Psoas muscle (tissue), 7 donors: ENCODE measurements at regions not wholly inside any gene's neighbourhood (a gene's known extent, or its start where the extent isn't known, plus 50 kb on each side); places are given as distances from the start of the nearest gene placed in this dataset.

Experiments
- ATAC-seq, 4 donors: fragments of 200-7000 bp; cut with Tn5 transposase; one replicate each; pipeline ENCODE4 v1.9.1; 2020; ENCODE audit warnings: moderate library complexity in 3 of 4, mild to moderate bottlenecking in 2 of 4
- DNase-seq, 2 donors: peaks; one replicate each; pipeline ENCODE4 v3.0.0-alpha.2; 2020
- H3K27ac ChIP-seq: fragments of 200-600 bp; one replicate; pipeline ENCODE4 v1.8.0; 2022
- H3K27me3 ChIP-seq, 3 donors: fragments of 200-600 bp in 1 of 3; one replicate each; pipeline versions ENCODE4 v1.6.1 to v1.8.0; 2013 to 2022; ENCODE audit warnings: low read length in 2 of 3, mild to moderate bottlenecking in 2 of 3, moderate library complexity in 1 of 3; ENCODE audit not compliant: insufficient read depth in 3 of 3
- H3K36me3 ChIP-seq, 2 donors: fragments of 200-600 bp in 1 of 2; one replicate each; pipeline versions ENCODE4 v1.6.1 to v1.8.0; 2013 to 2022; ENCODE audit warnings: low read depth in 1 of 2, mild to moderate bottlenecking in 1 of 2, moderate library complexity in 1 of 2; ENCODE audit not compliant: insufficient read depth in 1 of 2
- H3K4me1 ChIP-seq: fragments of 200-600 bp; one replicate; pipeline ENCODE4 v1.8.0; 2022
- H3K4me3 ChIP-seq: fragments of 200-600 bp; one replicate; pipeline ENCODE4 v1.8.0; 2022; ENCODE audit warnings: mild to moderate bottlenecking
- H3K9me3 ChIP-seq: fragments of 200-600 bp; one replicate; pipeline ENCODE4 v1.8.0; 2022
- CTCF ChIP-seq: fragments of 200-600 bp; IDR thresholded peaks from one replicate; pipeline ENCODE4 v1.8.0; 2022; ENCODE audit warnings: antibody characterized with exemption
- WGBS, 3 donors: extraction: QIAGEN DNeasy Blood & Tissue Kit; methylation state at CpG; one replicate each; pipeline versions ENCODE4 v1.1.6 to v1.1.7; 2013; 5-methylcytosine and 5-hydroxymethylcytosine counted together
- intact Hi-C, 2 donors: fragments of 100-400 bp; cut with DNase I; formaldehyde crosslinking; loops; one replicate each; pipeline versions ENCODE4 v1.11.0 to v1.14.2; 2022
- donor health status: healthy with polysubstance abuse.
- donor health status: DM: no; HTN: no; CAD: no; lungs with moderate emphysema.
- donor health status: Bipolar disorder and iron deficiency.
- donor health status: healthy.
- donor health status: DM: yes; HTN: yes; CAD: no.
- donor health status: DM: no; HTN: no; CAD: no.
- donor health status: DM: yes; HTN: yes; CAD: no.

- Histone ChIP-seq H3K27me3 (no peaks in the 10 kb centered on the region), H3K4me3 (no peak overlapping the region), H3K9me3 (no peaks in the 10 kb centered on the region), H3K4me1 (no peaks in the 10 kb centered on the region), H3K27ac (no peak overlapping the region), H3K36me3 (no peaks in the 10 kb centered on the region)
- ATAC-seq (no peak), DNase-seq (no peak)
- 35 to 43% (median 41%) methylated on average over 2 of the region's 2 CpGs for WGBS, 3 donors
- TF ChIP-seq CTCF: no peak
- intact Hi-C loops: no loop called here
These were observed 692.7 kb upstream of the SGO1 start for GRCh38 chr3:20878691-20879090.

GRCh38 chr3:20873235-20873634 is 687.2 kb upstream of the SGO1 start:
- WGBS, 3 donors: 73 to 85% (median 74%) methylated on average over 3 of the region's 3 CpGs
- H3K4me1 ChIP-seq: no peaks in the 10 kb centered on the region
- no peaks in the 10 kb centered on the region for H3K36me3 ChIP-seq
- DNase-seq (no peak), ATAC-seq (no peak)
- TF ChIP-seq CTCF: no peak
- intact Hi-C loops: no loop called here
- no peak overlapping the region for H3K4me3 ChIP-seq
- H3K9me3 ChIP-seq: no peaks in the 10 kb centered on the region
- no peaks in the 10 kb centered on the region for H3K27me3 ChIP-seq
- no peak overlapping the region for H3K27ac ChIP-seq

- no peaks in the 10 kb centered on the region for H3K9me3 ChIP-seq
- H3K27me3 ChIP-seq: no peaks in the 10 kb centered on the region
- ATAC-seq (no peak), DNase-seq (no peak)
- no peaks in the 10 kb centered on the region for H3K4me1 ChIP-seq
- H3K4me3 ChIP-seq: no peak overlapping the region
- intact Hi-C loops: no loop called here
- no peaks in the 10 kb centered on the region for H3K36me3 ChIP-seq
- no peak for TF ChIP-seq CTCF
- H3K27ac ChIP-seq: no peak overlapping the region
- WGBS, 3 donors: 69 to 79% (median 75%) methylated on average over 4 of the region's 4 CpGs
These were observed 684.3 kb upstream of the SGO1 start for GRCh38 chr3:20870106-20870899.

- DNase-seq: no peak
- Histone ChIP-seq H3K36me3 (no peaks in the 10 kb centered on the region), H3K9me3 (no peaks in the 10 kb centered on the region), H3K27me3 (no peaks in the 10 kb centered on the region), H3K4me1 (no peaks in the 10 kb centered on the region), H3K27ac (no peak overlapping the region), H3K4me3 (no peak overlapping the region)
- ATAC-seq: no peak
- no peak for TF ChIP-seq CTCF
- intact Hi-C loops: no loop called here
These were observed 679.8 kb upstream of the SGO1 start for GRCh38 chr3:20865803-20866202.

GRCh38 chr3:20861454-20861853 is 675.4 kb upstream of the SGO1 start:
- WGBS, 3 donors: 71 to 77% (median 75%) methylated on average over 4 of the region's 4 CpGs
- no peak for DNase-seq
- no peak overlapping the region for H3K27ac ChIP-seq
- intact Hi-C loops: no loop called here
- H3K9me3 ChIP-seq: no peaks in the 10 kb centered on the region
- H3K4me3 ChIP-seq: no peak overlapping the region
- no peak for ATAC-seq
- no peaks in the 10 kb centered on the region for H3K4me1 ChIP-seq
- H3K36me3 ChIP-seq: no peaks in the 10 kb centered on the region
- TF ChIP-seq CTCF: no peak
- H3K27me3 ChIP-seq: no peaks in the 10 kb centered on the region
